ENCODE measurements at regions not wholly inside any gene's neighbourhood (a gene's known extent, or its start where the extent isn't known, plus 50 kb on each side); places are given as distances from the start of the nearest gene placed in this dataset.

DNA sequence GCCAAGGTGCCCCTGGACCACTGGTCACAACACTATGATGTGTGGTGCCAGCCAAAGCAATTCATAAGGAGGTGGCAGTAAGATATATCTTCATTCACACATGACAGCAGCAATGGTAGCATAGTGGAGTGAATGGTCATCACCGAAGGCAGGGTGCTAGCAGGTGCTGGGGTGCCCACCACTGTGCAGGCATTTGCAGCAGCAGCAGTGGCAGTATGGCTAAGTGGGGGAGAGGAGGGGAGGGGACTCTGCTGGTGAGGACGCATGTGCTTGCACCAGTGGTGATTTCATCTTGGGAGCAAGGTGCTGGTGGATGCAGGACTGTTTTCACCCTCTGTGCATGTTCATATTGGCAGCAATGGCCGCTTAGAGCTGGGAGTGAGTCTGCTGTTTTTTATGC lies 419.1 kb upstream of the KLHL4 start:
- TF ChIP-seq, protein P1, sequence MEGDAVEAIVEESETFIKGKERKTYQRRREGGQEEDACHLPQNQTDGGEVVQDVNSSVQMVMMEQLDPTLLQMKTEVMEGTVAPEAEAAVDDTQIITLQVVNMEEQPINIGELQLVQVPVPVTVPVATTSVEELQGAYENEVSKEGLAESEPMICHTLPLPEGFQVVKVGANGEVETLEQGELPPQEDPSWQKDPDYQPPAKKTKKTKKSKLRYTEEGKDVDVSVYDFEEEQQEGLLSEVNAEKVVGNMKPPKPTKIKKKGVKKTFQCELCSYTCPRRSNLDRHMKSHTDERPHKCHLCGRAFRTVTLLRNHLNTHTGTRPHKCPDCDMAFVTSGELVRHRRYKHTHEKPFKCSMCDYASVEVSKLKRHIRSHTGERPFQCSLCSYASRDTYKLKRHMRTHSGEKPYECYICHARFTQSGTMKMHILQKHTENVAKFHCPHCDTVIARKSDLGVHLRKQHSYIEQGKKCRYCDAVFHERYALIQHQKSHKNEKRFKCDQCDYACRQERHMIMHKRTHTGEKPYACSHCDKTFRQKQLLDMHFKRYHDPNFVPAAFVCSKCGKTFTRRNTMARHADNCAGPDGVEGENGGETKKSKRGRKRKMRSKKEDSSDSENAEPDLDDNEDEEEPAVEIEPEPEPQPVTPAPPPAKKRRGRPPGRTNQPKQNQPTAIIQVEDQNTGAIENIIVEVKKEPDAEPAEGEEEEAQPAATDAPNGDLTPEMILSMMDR (CRISPR knock-in tag; IDR thresholded peaks at IDR 0.05) = no peak
- TF ChIP-seq SUZ12 (IDR thresholded peaks at IDR 0.05; ENCODE audit: low read depth, low read length) = no peak
- TF ChIP-seq, protein P2, sequence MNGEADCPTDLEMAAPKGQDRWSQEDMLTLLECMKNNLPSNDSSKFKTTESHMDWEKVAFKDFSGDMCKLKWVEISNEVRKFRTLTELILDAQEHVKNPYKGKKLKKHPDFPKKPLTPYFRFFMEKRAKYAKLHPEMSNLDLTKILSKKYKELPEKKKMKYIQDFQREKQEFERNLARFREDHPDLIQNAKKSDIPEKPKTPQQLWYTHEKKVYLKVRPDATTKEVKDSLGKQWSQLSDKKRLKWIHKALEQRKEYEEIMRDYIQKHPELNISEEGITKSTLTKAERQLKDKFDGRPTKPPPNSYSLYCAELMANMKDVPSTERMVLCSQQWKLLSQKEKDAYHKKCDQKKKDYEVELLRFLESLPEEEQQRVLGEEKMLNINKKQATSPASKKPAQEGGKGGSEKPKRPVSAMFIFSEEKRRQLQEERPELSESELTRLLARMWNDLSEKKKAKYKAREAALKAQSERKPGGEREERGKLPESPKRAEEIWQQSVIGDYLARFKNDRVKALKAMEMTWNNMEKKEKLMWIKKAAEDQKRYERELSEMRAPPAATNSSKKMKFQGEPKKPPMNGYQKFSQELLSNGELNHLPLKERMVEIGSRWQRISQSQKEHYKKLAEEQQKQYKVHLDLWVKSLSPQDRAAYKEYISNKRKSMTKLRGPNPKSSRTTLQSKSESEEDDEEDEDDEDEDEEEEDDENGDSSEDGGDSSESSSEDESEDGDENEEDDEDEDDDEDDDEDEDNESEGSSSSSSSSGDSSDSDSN (CRISPR knock-in tag; IDR thresholded peaks at IDR 0.05) = no peak
- no peak for TF ChIP-seq ARHGAP35 (CRISPR knock-in tag; IDR thresholded peaks at IDR 0.05; ENCODE audit: borderline replicate concordance)
- TF ChIP-seq ZFP62 (CRISPR knock-in tag; IDR thresholded peaks at IDR 0.05) = no peak
- TF ChIP-seq, protein P3, sequence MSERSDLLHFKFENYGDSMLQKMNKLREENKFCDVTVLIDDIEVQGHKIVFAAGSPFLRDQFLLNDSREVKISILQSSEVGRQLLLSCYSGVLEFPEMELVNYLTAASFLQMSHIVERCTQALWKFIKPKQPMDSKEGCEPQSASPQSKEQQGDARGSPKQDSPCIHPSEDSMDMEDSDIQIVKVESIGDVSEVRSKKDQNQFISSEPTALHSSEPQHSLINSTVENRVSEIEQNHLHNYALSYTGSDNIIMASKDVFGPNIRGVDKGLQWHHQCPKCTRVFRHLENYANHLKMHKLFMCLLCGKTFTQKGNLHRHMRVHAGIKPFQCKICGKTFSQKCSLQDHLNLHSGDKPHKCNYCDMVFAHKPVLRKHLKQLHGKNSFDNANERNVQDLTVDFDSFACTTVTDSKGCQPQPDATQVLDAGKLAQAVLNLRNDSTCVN (CRISPR knock-in tag; IDR thresholded peaks at IDR 0.05; ENCODE audit: borderline replicate concordance) = no peak
- no peak for TF ChIP-seq CEBPB (IDR thresholded peaks at IDR 0.05; ENCODE audit: borderline replicate concordance, low read depth, low read length)
- no peak for TF ChIP-seq ZNF629 (CRISPR knock-in tag; conservative IDR thresholded peaks at IDR 0.05)
- TF ChIP-seq POLR2AphosphoS5 (IDR thresholded peaks at IDR 0.05; ENCODE audit: low read depth, low read length) = no peak
- no peak for TF ChIP-seq ZBTB8A (CRISPR knock-in tag; IDR thresholded peaks at IDR 0.05; ENCODE audit: borderline replicate concordance, low read depth)
- TF ChIP-seq, protein P4, sequence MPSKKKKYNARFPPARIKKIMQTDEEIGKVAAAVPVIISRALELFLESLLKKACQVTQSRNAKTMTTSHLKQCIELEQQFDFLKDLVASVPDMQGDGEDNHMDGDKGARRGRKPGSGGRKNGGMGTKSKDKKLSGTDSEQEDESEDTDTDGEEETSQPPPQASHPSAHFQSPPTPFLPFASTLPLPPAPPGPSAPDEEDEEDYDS (CRISPR knock-in tag; IDR thresholded peaks at IDR 0.05) = no peak
- TF ChIP-seq, protein P5, sequence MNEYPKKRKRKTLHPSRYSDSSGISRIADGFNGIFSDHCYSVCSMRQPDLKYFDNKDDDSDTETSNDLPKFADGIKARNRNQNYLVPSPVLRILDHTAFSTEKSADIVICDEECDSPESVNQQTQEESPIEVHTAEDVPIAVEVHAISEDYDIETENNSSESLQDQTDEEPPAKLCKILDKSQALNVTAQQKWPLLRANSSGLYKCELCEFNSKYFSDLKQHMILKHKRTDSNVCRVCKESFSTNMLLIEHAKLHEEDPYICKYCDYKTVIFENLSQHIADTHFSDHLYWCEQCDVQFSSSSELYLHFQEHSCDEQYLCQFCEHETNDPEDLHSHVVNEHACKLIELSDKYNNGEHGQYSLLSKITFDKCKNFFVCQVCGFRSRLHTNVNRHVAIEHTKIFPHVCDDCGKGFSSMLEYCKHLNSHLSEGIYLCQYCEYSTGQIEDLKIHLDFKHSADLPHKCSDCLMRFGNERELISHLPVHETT (CRISPR knock-in tag; conservative IDR thresholded peaks at IDR 0.05) = no peak

Data from HepG2 (cell line).